ENCODE measurements at regions not wholly inside any gene's neighbourhood (a gene's known extent, or its start where the extent isn't known, plus 50 kb on each side); places are given as distances from the start of the nearest gene placed in this dataset.

DNA sequence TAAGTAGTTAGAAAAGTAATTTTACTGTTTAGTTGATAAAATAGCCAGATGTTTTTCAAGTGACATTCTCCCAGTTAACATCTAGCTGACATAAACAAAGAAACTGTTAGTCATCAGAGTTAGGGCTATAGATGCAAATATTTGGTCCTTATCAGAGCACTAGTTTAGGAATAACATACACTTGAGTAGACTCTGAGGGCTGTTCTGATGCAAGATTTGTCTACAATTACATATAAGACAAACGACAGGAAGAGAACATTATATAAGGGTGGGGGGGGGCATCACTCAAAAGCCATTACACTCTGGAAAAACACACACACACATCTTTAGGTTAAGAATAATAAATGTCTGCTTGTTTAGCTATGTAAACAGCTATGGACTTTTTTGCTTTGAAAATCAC lies 554.4 kb upstream of the LRRTM1 start:
- no peak for DNase-seq (ENCODE audit: low read depth)

DNA sequence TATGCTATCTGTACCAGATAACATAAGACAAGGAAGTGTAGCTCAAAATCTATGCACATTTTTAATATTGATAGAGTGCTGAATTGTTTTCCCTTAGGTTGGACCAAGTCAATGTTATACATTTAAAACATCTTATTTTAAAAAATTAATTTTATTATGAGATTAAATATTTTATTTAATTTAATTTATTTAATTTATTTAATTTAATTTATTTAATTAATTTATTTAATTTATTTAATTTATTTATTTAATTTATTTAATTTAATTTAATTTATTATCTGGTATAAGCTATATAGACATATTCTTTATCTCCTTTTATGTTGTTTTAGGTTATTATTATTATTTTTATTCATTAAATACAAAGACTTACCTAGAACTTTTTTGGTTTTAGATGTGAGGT lies 551.7 kb upstream of the LRRTM1 start:
- no peak for DNase-seq (ENCODE audit: low read depth)

DNA sequence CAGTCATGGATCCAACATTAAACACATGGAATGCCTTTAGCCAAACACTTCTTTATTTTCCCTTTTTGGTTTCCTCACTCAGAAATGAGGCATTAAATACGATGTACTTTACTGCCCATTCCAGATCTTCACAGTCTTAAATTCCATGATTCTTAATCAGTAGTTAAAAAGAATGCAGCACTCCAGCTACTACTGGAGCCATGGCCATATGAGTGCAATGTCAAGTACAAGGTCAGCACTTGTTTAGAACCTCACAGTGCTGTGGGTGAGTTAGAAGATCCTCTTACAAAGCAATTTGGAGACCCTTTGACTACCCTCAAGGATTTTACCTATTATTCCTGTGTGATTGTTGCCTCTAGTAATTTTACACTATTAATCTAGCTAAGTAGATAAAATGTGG lies 550.3 kb upstream of the LRRTM1 start:
- no peak for DNase-seq (ENCODE audit: low read depth)

DNA sequence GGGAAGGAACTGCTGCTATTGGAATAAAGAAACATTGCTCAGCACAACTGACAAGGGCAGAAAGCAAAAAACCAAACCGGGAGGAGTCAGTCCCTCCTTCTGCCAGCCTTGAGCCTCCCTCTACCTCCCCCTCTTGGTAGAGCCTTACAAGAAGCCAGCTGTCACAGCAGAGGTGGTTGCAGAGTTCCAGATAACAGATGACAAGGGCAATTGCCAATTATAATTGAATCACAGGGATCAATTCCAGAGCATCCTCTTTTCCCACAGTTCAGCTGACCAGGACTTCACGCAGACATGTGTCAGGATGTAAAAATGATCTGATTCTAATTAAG lies 548.2 kb upstream of the LRRTM1 start:
- DNase-seq (ENCODE audit: low read depth), result no peak

DNA sequence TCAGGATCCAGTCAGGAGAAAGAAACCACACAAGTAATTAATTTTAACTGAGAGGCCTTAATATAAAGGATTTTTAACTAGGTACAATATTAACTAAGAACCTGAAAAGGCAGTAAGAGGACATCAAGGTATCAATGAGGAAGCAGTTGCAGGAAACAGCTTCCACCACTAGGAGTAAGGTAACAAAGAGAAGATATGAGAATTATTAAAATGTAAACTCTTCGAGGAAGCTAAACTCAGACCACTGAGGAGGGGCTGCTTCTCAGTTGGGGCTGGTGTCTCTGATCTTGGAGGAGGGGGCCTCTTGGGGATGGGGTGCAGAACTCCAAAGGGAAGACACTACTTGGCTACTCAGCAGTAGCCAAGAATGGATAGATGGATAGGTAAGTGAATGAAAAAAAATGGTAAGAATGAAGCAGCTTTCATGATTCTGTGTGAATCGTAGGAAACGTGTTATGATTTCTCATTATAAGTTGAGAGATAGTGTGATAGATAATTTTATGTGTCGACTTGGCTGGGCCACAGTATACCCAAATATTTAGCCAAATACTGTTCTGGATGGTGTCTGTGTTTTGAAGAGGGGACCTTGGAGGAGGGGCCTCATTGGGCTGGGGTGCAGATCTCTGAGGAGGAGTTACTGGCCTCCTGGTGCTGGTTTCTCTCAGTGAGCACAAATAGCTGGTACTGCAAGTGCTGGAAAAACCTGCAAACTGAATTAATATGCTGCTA lies 547.7 kb upstream of the LRRTM1 start:
- no peak for DNase-seq (ENCODE audit: low read depth)

DNA sequence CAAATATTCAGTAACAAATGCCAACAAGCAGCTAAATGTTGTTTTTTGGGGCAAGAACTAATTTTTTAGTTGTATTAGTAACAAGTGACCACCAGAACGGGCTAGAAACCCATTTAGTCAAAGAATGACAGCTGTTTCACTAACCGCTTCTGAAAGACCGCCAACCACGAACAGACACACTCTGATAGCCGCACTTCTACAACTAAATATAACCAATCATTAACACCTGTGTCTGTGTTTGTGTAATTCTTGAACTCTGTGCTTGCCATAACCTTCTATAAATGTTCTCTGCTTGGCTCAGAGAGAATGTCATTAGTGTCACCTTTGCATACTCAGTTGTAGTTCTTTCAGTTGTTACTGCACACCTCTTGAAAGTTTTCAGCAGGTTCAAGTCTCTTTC lies 526.3 kb upstream of the LRRTM1 start:
- no peak for DNase-seq (ENCODE audit: low read depth)

DNA sequence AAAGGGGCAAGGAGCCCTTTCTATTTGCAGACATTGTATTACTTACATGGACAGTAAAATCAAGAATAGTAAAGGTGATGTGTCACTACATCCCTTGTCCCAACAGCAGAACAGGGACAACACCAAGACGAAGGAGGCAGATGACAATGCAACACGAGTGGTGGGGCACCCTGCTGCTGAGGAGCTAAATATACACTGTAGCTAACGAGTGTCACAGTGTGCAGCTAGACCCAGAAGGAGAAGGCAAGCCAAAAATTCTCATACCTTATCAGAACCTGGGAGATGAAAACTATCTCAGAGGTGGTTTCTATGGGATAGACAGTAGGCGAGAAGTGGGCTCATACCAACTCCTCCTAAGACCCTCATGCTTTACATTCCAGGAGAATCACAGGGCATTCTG lies 518.4 kb upstream of the LRRTM1 start:
- DNase-seq (ENCODE audit: low read depth), result no peak

DNA sequence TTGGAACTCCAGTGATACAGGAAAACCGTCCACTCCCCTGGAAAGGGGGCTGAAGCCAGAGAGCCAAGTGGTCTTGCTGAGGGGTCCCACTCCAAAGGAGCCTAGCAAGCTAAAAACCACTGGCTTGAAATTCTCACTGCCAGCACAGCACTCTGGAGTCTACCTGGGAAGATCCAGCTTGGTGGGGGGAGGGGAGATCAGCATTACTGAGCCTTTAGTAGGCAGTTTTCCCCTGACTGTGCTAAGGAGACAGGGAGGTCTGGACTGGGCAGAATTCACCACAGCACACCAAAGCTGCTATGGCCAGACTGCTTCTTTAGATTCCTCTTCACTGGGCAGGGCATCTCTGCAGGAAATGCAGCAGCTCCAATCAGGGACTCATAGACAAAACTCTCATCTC lies 510.7 kb upstream of the LRRTM1 start:
- no peak for DNase-seq (ENCODE audit: low read depth)

DNA sequence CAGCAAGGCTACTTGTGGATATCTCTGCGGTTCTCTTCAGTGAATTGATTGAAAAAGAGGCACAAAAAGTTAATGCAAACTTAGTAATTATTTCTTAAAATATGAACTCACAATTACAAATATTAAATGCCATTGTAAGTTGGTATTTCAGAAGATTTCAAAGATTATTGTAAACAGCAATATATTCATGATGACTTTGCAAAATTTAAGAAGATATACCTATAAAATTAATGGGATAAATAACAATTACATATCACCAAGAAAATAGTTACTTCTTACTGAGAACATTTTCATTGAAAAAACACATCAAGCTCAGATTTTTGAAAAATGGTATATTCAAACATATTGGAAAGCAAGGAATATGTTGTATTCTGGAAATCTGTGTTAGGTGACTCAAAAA lies 482.0 kb upstream of the LRRTM1 start:
- DNase-seq (ENCODE audit: low read depth), result no peak

DNA sequence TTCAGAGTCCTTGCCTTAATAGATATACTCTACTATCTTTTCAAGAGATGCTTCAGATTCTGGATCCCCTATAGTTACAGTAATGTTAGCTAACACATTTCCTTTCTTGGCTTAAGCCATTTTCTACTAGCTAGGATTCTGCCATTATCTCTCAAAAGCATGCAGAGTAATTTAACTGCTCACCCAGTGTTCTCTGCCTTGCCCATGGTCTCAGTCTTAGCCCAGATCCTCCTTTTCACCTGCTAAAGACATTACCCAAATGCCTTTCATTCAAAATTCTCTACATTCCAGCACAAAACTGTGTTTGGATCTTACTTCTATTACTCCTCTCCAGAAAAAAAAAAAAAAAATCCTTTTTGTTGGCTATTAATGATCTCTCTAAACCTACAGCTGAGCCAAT lies 474.2 kb upstream of the LRRTM1 start:
- no peak for DNase-seq (ENCODE audit: low read depth)

DNA sequence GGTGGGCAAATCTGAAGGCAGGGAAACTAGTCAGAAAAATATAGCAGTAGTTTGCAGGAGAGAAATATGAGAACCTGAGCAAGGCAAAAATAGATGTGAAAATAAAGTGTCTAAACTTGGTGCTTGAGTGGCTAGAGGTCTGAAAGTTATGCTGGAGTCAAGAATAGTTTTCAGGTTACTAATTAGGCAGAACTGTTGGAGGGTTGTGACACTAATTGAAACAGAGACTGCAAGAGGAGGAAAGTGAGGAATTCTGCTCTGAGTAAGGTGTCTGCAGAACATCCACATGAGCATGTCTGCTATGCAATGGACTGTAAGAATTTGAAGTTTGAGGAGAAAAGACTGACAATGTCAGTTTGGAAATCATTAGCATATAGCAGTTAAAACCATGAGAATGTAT lies 444.0 kb upstream of the LRRTM1 start:
- DNase-seq (ENCODE audit: low read depth), result no peak

DNA sequence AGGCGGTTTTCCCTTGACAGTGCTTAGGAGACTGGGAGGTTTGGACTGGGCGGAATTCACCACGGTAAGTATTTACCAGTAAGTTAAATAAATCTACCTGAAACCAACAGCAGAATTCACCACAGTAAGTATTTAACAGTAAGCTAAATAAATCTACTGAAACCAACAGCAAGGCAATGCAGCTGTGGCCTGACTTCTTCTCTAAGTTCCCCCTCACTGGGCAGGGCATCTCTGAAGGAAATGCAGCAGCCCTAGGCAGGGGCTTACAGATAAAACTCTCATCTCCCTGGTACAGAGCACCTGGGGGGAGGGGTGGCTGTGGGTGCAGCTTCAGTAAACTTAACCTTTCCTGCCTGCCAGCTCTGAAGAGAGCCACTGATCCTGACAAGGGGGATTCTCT lies 432.5 kb upstream of the LRRTM1 start:
- DNase-seq (ENCODE audit: low read depth), result no peak

DNA sequence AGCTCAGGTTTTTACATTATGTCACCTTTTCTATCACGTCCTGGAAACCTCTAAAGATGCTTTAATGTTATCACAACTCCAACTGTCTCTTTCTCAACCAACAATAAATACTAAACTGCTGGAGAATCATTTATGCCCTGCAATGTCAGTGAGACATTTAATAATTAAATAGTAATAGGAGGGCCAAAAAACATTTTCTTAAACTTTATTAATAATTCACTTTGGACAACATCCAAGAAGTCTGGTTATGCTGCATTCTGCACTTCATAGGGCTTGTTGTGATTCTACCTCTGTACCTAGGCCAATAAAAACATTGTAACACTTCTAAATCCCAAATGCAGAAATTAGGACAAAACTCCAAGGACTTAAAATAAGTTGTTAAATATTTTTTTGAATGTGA lies 420.4 kb upstream of the LRRTM1 start:
- no peak for DNase-seq (ENCODE audit: low read depth)

DNA sequence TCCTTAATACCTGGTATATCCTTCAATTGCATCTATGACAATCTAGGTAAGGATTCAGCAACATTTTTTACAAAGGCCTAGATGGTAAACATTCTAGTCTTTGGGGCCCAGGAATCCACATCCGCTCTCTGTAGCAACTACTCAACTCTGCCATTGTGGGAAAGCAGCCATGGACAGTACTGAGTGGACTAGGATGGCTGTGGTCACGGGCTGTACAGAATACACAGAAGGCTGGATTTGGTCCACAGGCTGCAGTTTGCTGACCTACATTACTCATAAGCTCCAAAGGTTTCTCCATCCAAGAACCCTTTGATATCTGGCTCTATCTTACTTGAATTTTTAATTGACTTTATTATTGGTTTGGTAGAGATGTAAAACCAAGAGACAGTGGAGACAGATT lies 418.3 kb upstream of the LRRTM1 start:
- DNase-seq (ENCODE audit: low read depth), result no peak

DNA sequence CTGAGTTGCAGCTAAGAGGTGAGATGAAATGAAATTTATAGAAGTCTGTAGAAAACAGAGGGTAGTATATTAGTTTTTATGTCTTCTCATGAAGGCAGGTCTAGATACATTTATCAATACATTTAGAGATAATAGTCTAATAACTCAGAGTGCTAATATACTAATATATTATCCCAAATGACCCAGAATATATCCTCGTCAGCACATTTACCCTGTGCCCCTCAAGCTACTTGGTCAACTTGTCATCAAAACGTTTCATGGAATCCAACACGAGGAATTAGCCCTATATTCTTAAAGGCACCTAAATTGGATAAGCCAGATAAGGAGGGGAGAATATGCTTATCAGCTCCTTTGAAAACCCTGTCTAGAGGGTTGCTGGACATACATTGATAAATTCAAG lies 415.1 kb upstream of the LRRTM1 start:
- no peak for DNase-seq (ENCODE audit: low read depth)

DNA sequence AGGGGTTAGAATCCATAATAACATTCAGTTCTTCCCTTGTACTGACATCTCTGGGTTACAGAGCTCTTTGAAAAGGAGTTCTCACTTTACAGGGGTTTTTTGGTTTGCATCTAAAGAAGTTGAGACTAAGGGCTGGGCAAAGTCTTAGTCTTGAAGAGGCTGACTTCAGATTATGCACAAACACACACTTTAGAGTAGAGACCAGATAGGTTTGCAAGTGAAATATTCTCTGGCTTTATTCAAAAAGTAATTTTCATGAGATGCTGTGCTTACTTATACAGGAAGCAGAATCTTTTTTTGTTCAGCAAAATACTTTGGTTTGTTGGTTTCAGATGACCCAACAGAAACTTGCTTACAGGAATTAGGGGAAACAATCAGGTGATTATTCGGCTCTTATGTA lies 410.9 kb upstream of the LRRTM1 start:
- no peak for DNase-seq (ENCODE audit: low read depth)

DNA sequence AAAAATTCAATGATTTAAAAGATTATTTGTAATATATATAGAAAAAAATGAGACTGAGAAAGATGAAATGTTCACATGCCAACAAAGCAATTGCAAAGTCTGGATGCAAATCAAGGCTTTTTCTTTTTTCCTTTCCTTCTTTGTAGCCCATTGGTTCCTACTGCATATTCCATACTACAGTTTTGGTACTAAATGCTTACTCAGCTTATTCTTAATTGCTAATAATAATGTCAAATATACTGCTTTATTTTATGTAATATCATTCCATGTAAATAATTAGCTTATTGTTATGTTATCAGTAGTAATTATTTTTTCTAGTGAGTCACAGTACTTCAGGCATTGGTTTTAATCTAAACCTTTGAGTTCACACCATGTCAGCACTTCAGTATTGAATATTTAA lies 407.4 kb upstream of the LRRTM1 start:
- DNase-seq (ENCODE audit: low read depth), result no peak

DNA sequence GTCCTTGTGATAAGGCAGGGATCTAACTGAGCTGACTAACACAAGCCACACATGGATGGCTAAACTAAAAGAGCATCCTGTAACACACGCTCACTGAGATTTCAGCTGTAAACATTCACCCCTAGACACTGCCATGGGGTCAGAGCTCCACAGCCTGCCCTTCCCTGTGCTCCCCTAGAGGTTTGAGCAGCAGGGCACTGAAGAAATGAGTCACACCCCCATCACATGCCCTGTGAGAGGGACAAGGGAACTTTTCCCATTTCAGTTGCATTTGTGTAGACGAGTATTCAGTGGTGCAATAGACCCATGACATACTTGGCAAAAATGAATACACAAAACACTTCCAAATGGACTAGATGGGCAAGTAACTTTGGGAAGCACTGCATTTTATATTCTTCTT lies 402.4 kb upstream of the LRRTM1 start:
- DNase-seq (ENCODE audit: low read depth), result no peak

DNA sequence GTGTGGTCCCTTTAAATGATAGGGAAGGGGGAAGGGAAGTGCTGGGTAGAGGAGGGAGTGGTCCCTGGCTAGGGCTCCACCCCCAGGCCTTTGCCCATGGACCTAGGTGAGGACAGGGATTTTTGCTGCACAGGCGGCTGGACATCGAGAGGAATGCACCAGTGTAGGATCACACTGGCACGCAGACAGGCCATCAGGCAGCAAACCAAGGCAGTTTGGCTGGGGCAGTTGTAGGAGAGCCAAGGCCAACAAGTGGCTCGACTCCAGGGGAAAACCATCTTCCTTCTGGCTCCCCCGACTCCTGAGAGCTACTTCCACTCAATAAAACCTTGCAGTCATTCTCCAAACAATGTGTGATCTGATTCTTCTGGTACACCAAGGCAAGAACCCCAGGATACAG lies 402.0 kb upstream of the LRRTM1 start:
- no peak for DNase-seq (ENCODE audit: low read depth)

DNA sequence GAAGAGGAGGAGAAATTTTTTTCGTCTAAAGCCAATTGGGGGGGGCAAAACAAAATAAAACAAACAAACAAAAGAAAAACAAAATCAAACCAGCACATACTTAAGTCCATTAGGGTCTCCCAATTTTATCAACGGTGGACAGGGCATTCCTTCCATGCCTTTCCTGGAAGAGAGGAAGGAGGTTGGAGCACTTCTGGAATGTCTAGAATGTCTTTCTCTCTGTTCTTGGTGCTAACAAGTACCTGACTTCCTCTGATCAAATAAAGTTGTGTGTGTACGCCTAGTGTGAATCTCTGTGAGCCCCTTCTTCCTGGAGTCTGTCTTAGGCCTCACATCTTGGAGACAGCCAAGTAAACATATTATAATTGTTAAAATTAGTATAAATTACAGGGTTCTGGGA lies 399.0 kb upstream of the LRRTM1 start:
- no peak for DNase-seq (ENCODE audit: low read depth)

DNA sequence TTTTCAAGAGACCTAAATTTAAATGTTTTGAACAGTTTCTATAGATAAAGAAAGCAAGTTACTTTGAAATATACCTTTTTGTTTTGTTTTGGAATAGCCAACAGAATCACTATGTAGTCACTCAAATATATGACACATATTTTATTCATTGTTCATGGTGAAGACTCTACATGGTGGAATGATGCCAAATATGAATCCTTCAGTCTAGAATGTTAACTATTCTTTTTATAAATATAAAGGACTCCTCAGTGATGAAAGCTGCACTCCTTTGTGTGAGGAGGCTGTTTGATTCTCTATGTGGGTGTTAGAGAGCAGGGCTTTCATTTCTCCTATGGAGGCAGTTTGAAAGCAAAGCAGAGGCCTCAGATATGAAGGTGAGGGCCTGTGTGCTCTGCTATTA lies 396.4 kb upstream of the LRRTM1 start:
- DNase-seq (ENCODE audit: low read depth), result no peak

Data from amniotic epithelial cell (primary cell).